HL-60 (cell line): ENCODE measurements at regions not wholly inside any gene's neighbourhood (a gene's known extent, or its start where the extent isn't known, plus 50 kb on each side); places are given as distances from the start of the nearest gene placed in this dataset.

Experiments
- DNase-seq, 2 experiments: peaks; one replicate each; pipeline ENCODE4 v3.0.0-alpha.2; 2010 to 2020; ENCODE audit warnings: low read depth in 1 of 2, low spot score in 1 of 2
- H3K27ac ChIP-seq: fragments of 250-450 bp; sonication (Bioruptor Pico); replicated peaks from 2 replicates; pipeline ENCODE4 v1.5.1; 2020; ENCODE audit warnings: mild to moderate bottlenecking, moderate library complexity
- H3K27me3 ChIP-seq: fragments of 250-450 bp; sonication (Bioruptor Pico); 2 replicates; pipeline ENCODE4 v1.5.1; 2021; ENCODE audit warnings: mild to moderate bottlenecking, moderate library complexity; ENCODE audit not compliant: insufficient read depth, poor library complexity, severe bottlenecking
- H3K4me3 ChIP-seq: replicated peaks from 2 replicates; pipeline ENCODE4 v1.5.1; 2011; ENCODE audit warnings: mild to moderate bottlenecking, control low read depth, low read length; ENCODE audit not compliant: insufficient read depth
- CTCF ChIP-seq: IDR thresholded peaks from one replicate; pipeline ENCODE4 v1.5.1; 2011; ENCODE audit warnings: low read length, control low read depth, inconsistent platforms; ENCODE audit not compliant: insufficient read depth
- GABPA ChIP-seq: IDR thresholded peaks from 2 replicates; pipeline ENCODE4 v1.6.1; 2012; ENCODE audit warnings: low read depth
- POLR2AphosphoS5 ChIP-seq: IDR thresholded peaks from 2 replicates; pipeline ENCODE4 v1.6.1; 2012; ENCODE audit warnings: low read depth
- REST ChIP-seq: IDR thresholded peaks from 2 replicates; pipeline ENCODE4 v1.6.1; 2012; ENCODE audit warnings: low read depth; ENCODE audit not compliant: insufficient replicate concordance
- SPI1 ChIP-seq: IDR thresholded peaks from 2 replicates; pipeline ENCODE4 v1.6.1; 2012; ENCODE audit warnings: low read depth, mild to moderate bottlenecking, borderline replicate concordance

- Histone ChIP-seq H3K4me3 (no peak overlapping the region), H3K27me3 (peaks cover 4% of the 10 kb centered on the region), H3K27ac (no peak overlapping the region)
- TF ChIP-seq REST (no peak), POLR2AphosphoS5 (no peak), SPI1 (no peak), GABPA (no peak), CTCF (no peak)
- no peak for DNase-seq
Observed at GRCh38 chr11:122062763-122063162, 53.3 kb downstream of the BLID start.

GRCh38 chr11:122059565-122059964 lies 56.5 kb downstream of the BLID start:
- TF ChIP-seq POLR2AphosphoS5 (no peak), CTCF (no peak), SPI1 (no peak), REST (no peak), GABPA (no peak)
- no peak overlapping the region for H3K27ac ChIP-seq
- H3K4me3 ChIP-seq = no peak overlapping the region
- no peak for DNase-seq
- H3K27me3 ChIP-seq = peaks cover 2% of the 10 kb centered on the region

GRCh38 chr11:122050021-122050690 lies 65.9 kb downstream of the BLID start:
- no peak for DNase-seq
- Histone ChIP-seq H3K27ac (no peak overlapping the region), H3K27me3 (no peaks in the 10 kb centered on the region), H3K4me3 (no peak overlapping the region)
- TF ChIP-seq POLR2AphosphoS5 (no peak), GABPA (no peak), SPI1 (no peak), REST (no peak), CTCF (no peak)
